ENCODE measurements at regions not wholly inside any gene's neighbourhood (a gene's known extent, or its start where the extent isn't known, plus 50 kb on each side); places are given as distances from the start of the nearest gene placed in this dataset.
A peak's percentile ranks its signal among the peaks of the same experiment; 100 is the strongest.
"Not testable (repeated sequence)": the region's sequence is repeated elsewhere in the genome, so short reads cannot be mapped to it uniquely, and the experiment has no call there.

DNA sequence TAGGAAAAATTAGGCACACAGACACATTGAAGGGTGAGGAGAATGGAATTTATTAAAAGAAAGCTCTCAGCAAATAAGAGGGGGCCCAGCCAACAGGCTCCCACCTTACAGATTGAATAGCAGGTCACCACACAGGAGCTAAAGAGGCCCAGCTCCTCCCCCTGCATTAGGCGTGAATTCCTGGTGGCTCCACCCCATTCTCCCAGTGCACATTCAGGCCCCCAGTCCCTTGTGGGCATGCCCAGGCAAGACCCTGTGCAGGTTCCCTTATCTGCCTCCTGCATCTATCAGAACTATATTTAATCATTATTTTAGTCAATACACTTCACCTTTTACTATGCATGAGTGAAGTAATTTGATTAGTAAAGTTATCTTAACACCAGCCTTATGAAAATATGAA is 856.3 kb upstream of the NDST4 start:
- ATAC-seq (no peak), DNase-seq (ENCODE audit: low spot score in 2 of 2) (no peak)
- Mint-ChIP-seq H3K9me3 (no peaks in the 10 kb centered on the region), H3K36me3 (no peaks in the 10 kb centered on the region), H3K27ac (no peak overlapping the region)

DNA sequence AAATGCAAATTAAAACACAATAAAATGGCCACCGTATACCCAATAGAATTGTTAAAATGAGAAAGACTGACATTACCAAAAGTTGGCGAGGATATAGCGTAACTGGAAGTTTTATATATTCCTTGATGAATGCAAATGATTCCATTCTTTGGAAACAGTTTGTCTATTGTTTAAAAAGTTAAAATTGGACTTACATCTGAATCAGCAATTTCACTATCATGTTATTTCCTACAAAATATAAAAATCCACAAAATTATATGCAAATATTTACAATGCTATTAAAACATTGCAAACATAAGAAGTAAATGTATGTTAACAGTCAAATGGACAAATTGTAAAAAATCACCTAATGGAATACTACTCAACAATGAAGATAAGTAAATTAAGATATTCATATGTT is 852.2 kb upstream of the NDST4 start:
- no peak for ATAC-seq
- Mint-ChIP-seq H3K9me3 (no peaks in the 10 kb centered on the region), H3K36me3 (no peaks in the 10 kb centered on the region), H3K27ac (no peak overlapping the region)
- DNase-seq (ENCODE audit: low spot score in 2 of 2), result no peak

DNA sequence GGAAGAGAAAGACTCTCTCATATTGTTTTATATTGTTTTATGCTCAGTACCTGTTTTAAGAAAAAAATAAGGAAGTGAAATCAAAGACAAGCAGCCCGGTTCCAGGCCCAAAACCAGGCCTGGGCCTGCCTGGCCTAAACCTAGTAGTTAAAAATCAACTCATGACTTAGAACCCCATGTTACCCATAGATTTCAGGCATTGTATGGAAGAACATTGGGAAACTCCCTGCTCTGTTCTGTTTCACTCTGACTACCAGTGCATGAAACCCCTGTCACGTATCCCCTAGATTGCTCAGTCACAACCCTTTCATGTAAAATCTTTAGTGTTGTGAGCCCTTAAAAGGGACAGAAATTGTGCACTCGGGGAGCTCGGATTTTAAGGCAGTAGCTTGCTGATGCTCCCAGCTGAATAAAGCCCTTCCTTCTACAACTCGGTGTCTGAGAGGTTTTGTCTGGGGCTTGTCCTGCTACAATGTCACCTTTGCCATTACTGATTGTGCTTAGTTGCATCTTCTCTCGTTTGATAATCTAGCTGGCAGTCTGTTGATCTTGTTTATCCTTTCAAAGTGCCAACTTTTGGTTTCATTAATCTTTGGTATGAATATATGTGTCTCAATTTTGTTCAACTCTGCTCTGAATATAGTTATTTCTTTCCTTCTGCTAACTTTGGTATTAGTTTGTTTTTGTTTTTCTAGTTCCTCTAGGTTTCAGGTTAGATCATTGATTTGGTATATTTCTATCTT is 842.8 kb upstream of the NDST4 start:
- not testable (repeated sequence) for H3K27ac Mint-ChIP-seq; ATAC-seq; H3K9me3 Mint-ChIP-seq; DNase-seq (ENCODE audit: low spot score in 2 of 2); H3K36me3 Mint-ChIP-seq

DNA sequence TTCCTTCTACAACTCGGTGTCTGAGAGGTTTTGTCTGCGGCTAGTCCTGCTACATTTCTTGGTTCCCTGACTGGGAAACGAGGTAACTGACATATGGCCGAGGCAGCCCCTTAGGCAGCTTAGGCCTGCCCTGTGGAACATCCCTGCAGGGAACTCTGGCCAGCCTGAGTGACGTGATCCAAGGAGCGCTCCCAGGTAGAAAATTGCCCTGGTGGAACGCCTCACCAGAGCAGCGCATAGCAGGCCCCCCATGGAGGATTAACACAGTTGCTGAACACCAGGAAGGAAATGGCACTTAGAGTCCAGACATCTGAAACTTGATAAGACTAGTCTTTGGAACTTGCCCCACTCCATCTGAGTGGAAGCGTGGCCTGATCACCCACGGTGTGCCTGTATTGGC is 837.4 kb upstream of the NDST4 start:
- no peak overlapping the region for H3K27ac Mint-ChIP-seq
- DNase-seq (ENCODE audit: low spot score in 2 of 2) (no peak), ATAC-seq (no peak)
- peaks cover 4 to 8% of the 10 kb centered on the region in 2 donors for H3K9me3 Mint-ChIP-seq
- H3K36me3 Mint-ChIP-seq, result no peaks in the 10 kb centered on the region

DNA sequence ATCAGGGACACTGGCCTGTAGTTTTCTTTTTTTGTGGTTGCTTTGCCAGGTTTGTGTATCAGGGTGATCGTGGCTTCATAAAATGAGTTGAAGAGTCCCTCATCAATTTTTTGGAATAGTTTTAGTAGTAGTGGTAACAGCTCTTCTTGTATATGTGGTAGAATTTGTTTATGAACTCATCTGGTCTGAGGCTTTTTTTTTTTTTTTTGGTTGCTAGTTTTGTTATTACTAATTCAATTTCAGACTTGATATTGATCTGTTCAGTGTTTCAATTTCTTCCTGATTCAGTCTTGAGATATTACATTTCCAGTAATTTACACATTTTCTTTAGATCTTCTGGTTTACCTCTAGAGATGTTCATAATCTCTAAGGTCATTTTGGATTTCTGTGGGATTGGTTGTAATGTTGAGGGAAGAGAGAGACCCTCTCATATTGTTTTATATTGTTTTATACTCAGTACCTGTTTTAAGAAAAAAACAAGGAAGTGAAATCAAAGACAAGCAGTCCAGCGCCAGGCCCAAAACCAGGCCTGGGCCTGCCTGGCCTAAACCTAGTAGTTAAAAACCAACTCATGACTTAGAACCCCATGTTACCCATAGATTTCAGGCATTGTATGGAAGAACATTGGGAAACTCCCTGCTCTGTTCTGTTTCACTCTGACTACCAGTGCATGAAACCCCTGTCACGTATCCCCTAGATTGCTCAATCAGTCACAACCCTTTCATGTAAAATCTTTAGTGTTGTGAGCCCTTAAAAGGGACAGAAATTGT is 836.7 kb upstream of the NDST4 start:
- H3K9me3 Mint-ChIP-seq; DNase-seq (ENCODE audit: low spot score in 2 of 2); H3K27ac Mint-ChIP-seq; H3K36me3 Mint-ChIP-seq: not testable (repeated sequence)
- ATAC-seq, result peak in 1 of 2 donors; percentile 35

DNA sequence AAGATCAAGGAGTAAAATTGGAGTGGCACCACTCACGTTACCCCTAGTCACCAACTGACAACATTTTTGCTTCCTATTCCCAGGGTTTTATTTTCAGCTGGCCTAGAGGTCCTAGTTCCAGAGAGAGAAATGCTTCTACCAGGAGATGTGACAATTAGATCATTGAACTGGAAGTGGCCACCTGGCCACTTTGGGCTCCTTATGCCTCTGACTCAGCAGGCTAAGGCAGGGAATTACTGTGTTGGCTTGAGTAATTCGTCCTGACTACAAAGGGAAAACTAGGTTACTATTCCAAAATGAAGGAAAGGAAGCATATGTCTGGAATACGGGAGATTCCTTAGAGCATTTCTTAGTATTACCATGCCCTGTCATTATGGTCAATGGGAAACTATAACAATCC is 831.6 kb upstream of the NDST4 start:
- DNase-seq (ENCODE audit: low spot score in 2 of 2), result no peak

DNA sequence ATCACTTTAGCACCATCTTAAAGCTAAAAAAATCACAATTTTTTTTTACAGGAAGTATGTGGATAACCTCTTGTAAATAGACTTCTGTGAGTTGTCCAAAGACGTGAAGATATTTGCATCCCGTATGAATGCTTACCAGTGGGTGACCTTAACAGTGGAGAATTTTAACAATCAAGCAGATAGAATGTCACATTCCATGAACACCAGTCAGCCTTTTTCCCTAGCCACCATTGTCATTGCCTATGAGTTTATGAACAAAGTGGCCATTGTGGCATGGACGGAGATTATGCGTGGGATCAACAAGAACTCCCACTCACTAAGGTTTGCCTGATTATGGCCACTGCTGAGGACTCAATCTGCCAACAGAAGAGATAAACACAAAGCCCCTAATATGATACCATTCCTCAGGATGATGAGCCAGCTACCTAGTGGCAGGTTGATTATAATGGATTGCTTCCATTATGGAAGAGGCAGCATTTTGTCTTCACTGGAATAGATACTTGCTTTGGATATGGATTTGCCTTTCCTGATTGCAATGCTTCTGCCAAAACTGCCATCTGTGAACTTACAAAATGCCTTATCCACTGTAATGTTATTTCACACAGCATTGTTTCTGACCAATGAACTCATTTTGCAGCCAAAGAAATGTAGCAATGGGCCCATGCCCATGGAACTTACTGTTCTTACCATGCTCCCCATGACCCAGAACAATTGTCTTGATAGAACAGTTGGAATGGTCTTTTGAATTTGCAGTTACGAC is 830.9 kb upstream of the NDST4 start:
- ATAC-seq (no peak), DNase-seq (ENCODE audit: low spot score in 2 of 2) (no peak)
- Mint-ChIP-seq H3K9me3 (no peaks in the 10 kb centered on the region), H3K27ac (no peak overlapping the region), H3K36me3 (no peaks in the 10 kb centered on the region)

More for the DNA sequence above, 831.6 kb upstream of the NDST4 start:
- peaks cover 0 to 1% of the 10 kb centered on the region in 2 donors for H3K9me3 Mint-ChIP-seq
- H3K36me3 Mint-ChIP-seq, result no peaks in the 10 kb centered on the region
- ATAC-seq, result no peak
- no peak overlapping the region for H3K27ac Mint-ChIP-seq

DNA sequence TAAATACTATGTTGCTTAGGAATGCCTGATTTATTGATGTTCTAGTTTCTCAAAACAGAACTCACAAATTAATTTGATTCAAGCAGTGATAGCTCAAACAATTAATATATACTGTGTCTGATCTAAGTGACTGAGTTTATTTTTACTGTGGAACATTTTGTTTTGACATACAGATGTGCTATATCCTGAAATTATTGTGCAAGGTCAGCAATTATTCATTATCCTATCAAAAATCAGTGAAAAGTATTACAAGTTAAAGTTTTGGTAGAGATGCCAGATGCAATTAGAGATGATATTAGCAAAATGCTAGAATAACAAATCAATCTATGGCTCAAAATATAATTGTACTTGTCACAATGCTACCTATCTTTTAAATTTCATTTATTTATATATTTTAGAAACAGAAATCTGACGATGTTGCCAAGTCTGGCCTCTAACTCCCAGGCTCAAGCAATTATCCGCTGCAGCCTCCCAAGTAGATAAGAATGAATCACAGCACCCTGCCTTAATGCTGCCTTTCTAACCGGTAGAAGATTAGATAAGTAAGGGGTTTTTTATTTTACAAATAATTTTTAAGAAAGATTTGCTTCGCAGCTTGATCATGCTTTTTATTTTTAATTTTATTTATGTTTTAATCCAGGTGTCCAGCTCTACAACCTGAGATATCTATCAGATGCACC is 825.5 kb upstream of the NDST4 start:
- H3K36me3 Mint-ChIP-seq, result no peaks in the 10 kb centered on the region
- no peak for ATAC-seq
- DNase-seq (ENCODE audit: low spot score in 2 of 2), result no peak
- peaks cover 4 to 5% of the 10 kb centered on the region in 2 donors for H3K9me3 Mint-ChIP-seq
- no peak overlapping the region for H3K27ac Mint-ChIP-seq

DNA sequence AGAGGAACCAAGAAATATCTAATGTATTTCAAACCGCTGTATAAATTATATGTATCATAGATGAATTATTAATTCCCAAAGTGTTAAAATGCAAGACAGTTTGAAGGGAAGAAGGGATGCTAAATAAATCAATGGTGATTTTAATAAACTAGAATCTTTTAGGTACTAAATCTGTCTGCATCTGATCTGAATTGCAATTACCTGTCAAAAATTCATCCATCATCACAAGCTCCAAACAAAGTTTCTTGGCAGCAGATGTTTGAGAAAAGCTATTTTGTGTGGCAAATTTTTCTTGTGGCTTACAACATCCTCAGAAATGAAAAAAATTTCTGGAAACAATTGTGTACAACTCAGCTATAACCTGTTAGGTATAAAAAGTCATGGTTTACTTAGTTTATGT is 816.0 kb upstream of the NDST4 start:
- ATAC-seq, result no peak
- Mint-ChIP-seq H3K9me3 (peaks cover 0 to 5% of the 10 kb centered on the region in 2 donors), H3K27ac (no peak overlapping the region), H3K36me3 (no peaks in the 10 kb centered on the region)
- no peak for DNase-seq (ENCODE audit: low spot score in 2 of 2)

DNA sequence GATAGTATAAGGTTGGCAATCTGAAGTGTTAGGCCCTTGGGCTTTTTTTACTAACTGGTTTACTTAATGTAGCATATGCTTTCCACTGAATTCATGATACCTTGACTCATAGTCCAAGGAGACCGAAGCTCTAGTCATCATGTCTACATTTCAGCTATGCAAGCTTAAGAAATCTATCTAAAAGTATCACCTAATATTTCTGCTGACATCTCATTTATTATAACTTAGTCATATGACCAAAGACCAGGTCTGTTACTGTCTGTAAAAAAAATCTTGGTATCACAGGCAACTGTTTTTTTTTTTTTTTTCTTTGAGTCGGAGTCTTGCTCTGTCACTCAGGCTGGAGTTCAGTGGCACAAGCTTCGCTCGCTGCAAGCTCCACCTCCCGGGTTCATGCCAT is 814.0 kb upstream of the NDST4 start:
- ATAC-seq (no peak), DNase-seq (ENCODE audit: low spot score in 2 of 2) (no peak)
- H3K36me3 Mint-ChIP-seq, result no peaks in the 10 kb centered on the region
- no peak overlapping the region for H3K27ac Mint-ChIP-seq
- peaks cover 4 to 5% of the 10 kb centered on the region in 2 donors for H3K9me3 Mint-ChIP-seq

DNA sequence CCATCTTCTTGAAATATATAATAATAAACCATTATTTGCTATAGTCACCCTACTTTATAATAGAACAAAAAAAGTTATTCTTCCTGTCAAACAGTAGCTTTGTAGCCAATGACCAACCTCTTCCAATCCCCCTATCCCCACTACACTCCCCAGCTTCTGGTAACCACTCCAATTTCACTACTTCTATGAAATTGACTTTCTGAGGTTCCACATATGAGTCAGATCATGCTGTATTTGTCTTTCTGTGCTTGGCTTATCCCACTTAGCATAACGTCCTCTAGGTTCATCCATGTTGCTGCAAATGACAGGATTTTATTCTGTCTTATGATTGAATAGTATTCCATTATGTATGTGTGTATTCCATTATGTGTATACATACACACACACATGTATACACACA is 809.7 kb upstream of the NDST4 start:
- Mint-ChIP-seq H3K27ac (no peak overlapping the region), H3K36me3 (no peaks in the 10 kb centered on the region), H3K9me3 (peaks cover 0 to 6% of the 10 kb centered on the region in 2 donors)
- no peak for ATAC-seq
- DNase-seq (ENCODE audit: low spot score in 2 of 2), result no peak

DNA sequence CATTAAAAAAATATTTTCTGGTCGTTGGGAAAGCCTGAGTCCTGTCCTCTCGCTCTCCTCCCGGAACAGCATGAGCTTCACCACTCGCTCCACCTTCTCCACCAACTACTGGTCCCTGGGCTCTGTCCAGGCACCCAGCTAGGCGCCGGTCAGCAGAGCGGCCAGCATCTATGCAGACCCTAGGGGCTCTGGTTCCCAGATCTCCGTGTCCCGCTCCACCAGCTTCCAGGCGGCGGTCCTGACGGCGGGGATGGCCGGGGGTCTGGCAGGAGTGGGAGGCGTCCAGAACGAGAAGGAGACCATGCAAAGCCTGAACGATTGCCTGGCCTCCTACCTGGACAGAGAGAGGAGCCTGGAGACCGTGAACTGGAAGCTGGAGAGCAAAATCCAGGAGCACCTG is 807.2 kb upstream of the NDST4 start:
- no peak overlapping the region for H3K27ac Mint-ChIP-seq
- H3K9me3 Mint-ChIP-seq, result peaks cover 8 to 11% of the 10 kb centered on the region in 2 donors
- DNase-seq (ENCODE audit: low spot score in 2 of 2) (no peak), ATAC-seq (no peak)
- H3K36me3 Mint-ChIP-seq, result no peaks in the 10 kb centered on the region

DNA sequence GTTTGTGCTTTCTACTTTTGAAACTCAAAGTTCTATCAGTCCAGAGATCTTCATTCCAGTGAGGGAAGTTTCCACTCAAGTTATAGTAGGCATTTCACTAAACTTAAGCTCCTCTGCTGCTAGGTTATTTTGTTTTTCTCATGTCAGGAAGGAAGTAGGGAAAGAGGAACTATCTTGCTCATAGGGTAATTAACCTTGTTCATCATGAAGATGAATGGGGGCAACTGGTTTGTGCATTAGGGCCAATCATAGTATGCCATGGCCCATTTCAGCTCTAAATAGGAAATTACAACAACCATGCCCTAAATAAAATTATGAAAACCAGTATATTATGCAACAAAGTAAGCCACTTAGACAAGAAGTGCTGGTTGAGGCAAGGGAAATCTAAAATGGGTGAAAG is 804.7 kb upstream of the NDST4 start:
- Mint-ChIP-seq H3K36me3 (no peaks in the 10 kb centered on the region), H3K27ac (no peak overlapping the region), H3K9me3 (peaks cover 9 to 11% of the 10 kb centered on the region in 2 donors)
- DNase-seq (ENCODE audit: low spot score in 2 of 2), result no peak
- no peak for ATAC-seq

DNA sequence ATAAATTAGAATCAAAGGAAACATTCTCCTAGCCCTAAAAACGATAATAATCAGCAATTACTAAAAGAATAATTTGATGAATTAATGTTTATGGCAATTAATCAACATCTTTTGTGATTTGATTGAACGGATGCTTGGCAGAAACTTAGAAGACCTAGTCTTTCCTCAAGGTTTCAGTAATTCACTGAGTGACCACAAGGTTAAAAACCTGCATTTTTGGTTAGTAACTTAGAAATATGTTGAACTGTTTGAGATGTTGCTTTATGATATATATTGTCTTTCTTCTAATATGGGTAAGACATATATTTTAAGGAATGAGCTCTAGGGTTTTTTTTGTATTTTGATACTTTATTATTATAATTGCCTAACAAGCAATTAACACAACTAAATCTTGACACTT is 793.0 kb upstream of the NDST4 start:
- peaks cover 4% of the 10 kb centered on the region in 2 donors for H3K9me3 Mint-ChIP-seq
- no peaks in the 10 kb centered on the region for H3K36me3 Mint-ChIP-seq
- no peak for DNase-seq (ENCODE audit: low spot score in 2 of 2)
- no peak overlapping the region for H3K27ac Mint-ChIP-seq
- ATAC-seq, result no peak

DNA sequence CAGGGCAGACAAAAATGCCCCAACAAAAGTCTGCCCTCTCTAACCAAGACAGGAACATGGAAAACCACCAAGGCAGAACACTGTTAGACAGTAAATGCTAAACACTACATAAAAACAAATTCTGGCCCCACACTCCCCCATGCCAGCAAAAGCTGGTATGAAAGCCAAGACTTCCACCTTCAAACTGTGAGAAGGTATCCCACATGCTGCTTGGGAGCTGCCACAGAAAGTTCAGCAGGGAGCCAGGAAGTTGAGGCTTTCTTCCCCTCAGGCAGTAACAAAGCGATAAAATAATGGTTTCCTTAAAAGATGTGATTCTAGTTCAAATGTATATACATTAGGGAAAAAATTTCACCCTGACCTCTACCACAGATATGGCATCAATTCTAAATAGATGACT is 770.4 kb upstream of the NDST4 start:
- DNase-seq (ENCODE audit: low spot score in 2 of 2) (no peak), ATAC-seq (no peak)
- no peak overlapping the region for H3K27ac Mint-ChIP-seq
- no peaks in the 10 kb centered on the region for H3K36me3 Mint-ChIP-seq
- no peaks in the 10 kb centered on the region for H3K9me3 Mint-ChIP-seq

DNA sequence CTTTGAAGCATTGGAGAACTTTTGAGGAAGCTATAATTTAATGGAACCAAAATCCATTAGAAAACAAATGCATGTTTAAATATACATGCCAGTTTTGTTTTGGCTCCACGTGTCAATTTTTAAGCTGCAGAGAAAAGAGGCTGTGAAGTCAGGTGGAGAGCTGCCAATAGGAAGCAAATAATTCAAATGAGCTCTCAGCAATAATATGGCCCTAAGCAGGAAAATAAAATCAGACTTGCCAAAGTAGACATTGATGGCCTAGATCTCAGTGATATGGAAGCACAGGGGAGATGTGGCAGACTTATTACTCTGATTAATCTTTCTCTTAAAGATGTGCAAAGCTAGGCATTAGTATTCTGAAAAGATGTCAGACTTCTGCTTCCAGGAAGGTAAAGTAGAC is 769.8 kb upstream of the NDST4 start:
- Mint-ChIP-seq H3K9me3 (no peaks in the 10 kb centered on the region), H3K27ac (no peak overlapping the region), H3K36me3 (no peaks in the 10 kb centered on the region)
- DNase-seq (ENCODE audit: low spot score in 2 of 2) (no peak), ATAC-seq (no peak)

DNA sequence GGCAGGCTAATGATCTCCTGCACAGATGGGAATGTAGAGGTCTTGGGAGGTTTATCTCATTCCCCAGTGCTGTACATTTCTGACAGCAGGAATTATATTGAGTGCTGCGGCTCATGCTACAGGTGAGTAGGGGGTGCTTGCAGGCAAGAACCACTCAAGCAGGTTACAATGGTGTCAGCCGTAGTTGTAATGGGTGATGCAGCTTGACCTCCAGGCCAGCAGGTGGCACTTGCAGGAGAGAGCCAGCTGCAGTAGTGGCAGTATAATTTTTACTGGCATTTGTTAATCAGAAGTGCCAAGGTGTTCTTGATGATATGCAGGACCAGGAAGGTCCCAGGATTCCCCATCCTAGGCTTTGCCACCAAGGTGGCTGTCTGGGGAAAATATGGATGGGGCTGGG is 759.6 kb upstream of the NDST4 start:
- no peaks in the 10 kb centered on the region for H3K36me3 Mint-ChIP-seq
- no peak overlapping the region for H3K27ac Mint-ChIP-seq
- peaks cover 8 to 9% of the 10 kb centered on the region in 2 donors for H3K9me3 Mint-ChIP-seq
- no peak for DNase-seq (ENCODE audit: low spot score in 2 of 2)
- no peak for ATAC-seq

Data from activated naive CD4-positive, alpha-beta T cell treated with anti-CD3 and anti-CD28 coated beads, Interleukin-2, amount 50 U/mL, for 72 hours (primary cell).